ENCODE measurements at regions not wholly inside any gene's neighbourhood (a gene's known extent, or its start where the extent isn't known, plus 50 kb on each side); places are given as distances from the start of the nearest gene placed in this dataset.

DNA sequence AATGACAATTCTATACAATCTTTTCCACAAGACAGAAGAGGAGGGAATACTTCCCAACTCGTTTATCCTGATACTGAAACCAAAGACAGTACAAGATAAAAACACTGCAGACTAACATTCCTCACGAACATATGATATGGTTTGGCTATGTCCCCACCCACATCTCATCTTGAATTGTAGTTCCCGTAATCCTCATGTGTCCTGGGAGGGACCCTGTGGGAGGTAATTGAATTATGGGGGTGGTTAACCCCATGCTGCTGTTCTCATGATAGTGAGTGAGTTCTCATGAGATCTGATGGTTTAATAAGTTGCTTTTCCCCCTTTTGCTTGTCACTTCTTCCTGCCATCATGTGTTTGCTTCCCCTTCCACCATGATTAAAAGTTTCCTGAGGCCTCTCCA is 83.9 kb upstream of the PROK2 start:
- TF ChIP-seq, protein P1, sequence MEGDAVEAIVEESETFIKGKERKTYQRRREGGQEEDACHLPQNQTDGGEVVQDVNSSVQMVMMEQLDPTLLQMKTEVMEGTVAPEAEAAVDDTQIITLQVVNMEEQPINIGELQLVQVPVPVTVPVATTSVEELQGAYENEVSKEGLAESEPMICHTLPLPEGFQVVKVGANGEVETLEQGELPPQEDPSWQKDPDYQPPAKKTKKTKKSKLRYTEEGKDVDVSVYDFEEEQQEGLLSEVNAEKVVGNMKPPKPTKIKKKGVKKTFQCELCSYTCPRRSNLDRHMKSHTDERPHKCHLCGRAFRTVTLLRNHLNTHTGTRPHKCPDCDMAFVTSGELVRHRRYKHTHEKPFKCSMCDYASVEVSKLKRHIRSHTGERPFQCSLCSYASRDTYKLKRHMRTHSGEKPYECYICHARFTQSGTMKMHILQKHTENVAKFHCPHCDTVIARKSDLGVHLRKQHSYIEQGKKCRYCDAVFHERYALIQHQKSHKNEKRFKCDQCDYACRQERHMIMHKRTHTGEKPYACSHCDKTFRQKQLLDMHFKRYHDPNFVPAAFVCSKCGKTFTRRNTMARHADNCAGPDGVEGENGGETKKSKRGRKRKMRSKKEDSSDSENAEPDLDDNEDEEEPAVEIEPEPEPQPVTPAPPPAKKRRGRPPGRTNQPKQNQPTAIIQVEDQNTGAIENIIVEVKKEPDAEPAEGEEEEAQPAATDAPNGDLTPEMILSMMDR (IDR thresholded peaks at IDR 0.05): no peak
- TF ChIP-seq POLR2A (IDR thresholded peaks at IDR 0.05): no peak
